ENCODE measurements at regions not wholly inside any gene's neighbourhood (a gene's known extent, or its start where the extent isn't known, plus 50 kb on each side); places are given as distances from the start of the nearest gene placed in this dataset.

DNA sequence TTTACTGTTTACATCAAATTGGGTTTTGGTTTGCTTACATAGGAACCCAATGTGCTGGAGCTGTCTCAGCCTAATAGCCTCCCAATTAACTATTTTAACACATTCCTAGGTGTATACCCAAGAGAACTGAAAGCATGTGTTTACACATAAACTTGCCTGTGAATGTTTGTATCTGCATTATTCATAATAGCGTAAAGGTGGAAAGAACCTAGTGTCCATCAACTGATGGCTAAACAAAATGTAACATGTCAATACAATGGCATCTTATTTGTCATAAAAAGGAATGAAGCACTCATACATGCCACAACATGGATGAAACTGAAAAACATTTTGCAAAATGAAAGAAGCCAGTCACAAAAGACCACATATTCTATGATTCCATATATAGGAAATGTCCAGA lies 160.6 kb upstream of the EEPD1 start:
- ATAC-seq (peak; percentile 15; the same call in 1 of the 3 replicates), FAIRE-seq (no peak), DNase-seq (ENCODE audit: low read depth, low spot score) (no peak)
- Histone ChIP-seq H3K4me2 (ENCODE audit: control insufficient read depth, insufficient read depth) (no peak overlapping the region), H3K27ac (ENCODE audit: control insufficient read depth, insufficient read depth) (no peak overlapping the region), H2AFZ (ENCODE audit: control insufficient read depth, low read depth, low read length) (no peak overlapping the region), H4K20me1 (ENCODE audit: control insufficient read depth, insufficient read depth) (no peaks in the 10 kb centered on the region), H3K4me3 (no peak overlapping the region), H3K9me3 (replicated peaks; ENCODE audit: control insufficient read depth, insufficient read depth, low read length) (no peaks in the 10 kb centered on the region), H3K79me2 (ENCODE audit: control insufficient read depth, insufficient read depth, low read length) (no peaks in the 10 kb centered on the region), H3K27me3 (replicated peaks in 1 of 2; ENCODE audit: control insufficient read depth in 2 of 2, insufficient read depth in 2 of 2, low read length in 1 of 2) (peaks cover 0 to 3% of the 10 kb centered on the region in 2 experiments; a peak in 1 of 4 replicates), H3K9ac (ENCODE audit: control insufficient read depth, insufficient read depth, low read length) (no peak overlapping the region), H3K36me3 (ENCODE audit: control insufficient read depth in 2 of 2, insufficient read depth in 2 of 2, low read length in 1 of 2) (no peaks in the 10 kb centered on the region), H3K4me1 (ENCODE audit: control insufficient read depth, insufficient read depth, low read length) (no peaks in the 10 kb centered on the region)
- 96% methylated on average over 1 of the region's 1 CpG for WGBS (ENCODE audit: insufficient coverage, insufficient replicate concordance, low lambda C conversion rate, missing lambda C conversion rate)
- intact Hi-C loops (cut with micrococcal nuclease; ENCODE audit: unreplicated experiment) (no loop called here), in situ Hi-C loops (cut with MboI) (no loop called here)
- TF ChIP-seq, protein P1, sequence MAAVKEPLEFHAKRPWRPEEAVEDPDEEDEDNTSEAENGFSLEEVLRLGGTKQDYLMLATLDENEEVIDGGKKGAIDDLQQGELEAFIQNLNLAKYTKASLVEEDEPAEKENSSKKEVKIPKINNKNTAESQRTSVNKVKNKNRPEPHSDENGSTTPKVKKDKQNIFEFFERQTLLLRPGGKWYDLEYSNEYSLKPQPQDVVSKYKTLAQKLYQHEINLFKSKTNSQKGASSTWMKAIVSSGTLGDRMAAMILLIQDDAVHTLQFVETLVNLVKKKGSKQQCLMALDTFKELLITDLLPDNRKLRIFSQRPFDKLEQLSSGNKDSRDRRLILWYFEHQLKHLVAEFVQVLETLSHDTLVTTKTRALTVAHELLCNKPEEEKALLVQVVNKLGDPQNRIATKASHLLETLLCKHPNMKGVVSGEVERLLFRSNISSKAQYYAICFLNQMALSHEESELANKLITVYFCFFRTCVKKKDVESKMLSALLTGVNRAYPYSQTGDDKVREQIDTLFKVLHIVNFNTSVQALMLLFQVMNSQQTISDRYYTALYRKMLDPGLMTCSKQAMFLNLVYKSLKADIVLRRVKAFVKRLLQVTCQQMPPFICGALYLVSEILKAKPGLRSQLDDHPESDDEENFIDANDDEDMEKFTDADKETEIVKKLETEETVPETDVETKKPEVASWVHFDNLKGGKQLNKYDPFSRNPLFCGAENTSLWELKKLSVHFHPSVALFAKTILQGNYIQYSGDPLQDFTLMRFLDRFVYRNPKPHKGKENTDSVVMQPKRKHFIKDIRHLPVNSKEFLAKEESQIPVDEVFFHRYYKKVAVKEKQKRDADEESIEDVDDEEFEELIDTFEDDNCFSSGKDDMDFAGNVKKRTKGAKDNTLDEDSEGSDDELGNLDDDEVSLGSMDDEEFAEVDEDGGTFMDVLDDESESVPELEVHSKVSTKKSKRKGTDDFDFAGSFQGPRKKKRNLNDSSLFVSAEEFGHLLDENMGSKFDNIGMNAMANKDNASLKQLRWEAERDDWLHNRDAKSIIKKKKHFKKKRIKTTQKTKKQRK (IDR thresholded peaks at IDR 0.05; ENCODE audit: low read depth, low read length): no peak
- TF ChIP-seq ATF3 (IDR thresholded peaks at IDR 0.05; ENCODE audit: borderline replicate concordance, extremely low read depth, low read depth, low read length) (no peak), ZBTB4 (CRISPR knock-in tag; IDR thresholded peaks at IDR 0.05) (no peak), DPF2 (IDR thresholded peaks at IDR 0.05) (no peak), POLR2AphosphoS2 (IDR thresholded peaks at IDR 0.05; ENCODE audit: low read depth, low read length) (no peak)
- TF ChIP-seq, protein P2, sequence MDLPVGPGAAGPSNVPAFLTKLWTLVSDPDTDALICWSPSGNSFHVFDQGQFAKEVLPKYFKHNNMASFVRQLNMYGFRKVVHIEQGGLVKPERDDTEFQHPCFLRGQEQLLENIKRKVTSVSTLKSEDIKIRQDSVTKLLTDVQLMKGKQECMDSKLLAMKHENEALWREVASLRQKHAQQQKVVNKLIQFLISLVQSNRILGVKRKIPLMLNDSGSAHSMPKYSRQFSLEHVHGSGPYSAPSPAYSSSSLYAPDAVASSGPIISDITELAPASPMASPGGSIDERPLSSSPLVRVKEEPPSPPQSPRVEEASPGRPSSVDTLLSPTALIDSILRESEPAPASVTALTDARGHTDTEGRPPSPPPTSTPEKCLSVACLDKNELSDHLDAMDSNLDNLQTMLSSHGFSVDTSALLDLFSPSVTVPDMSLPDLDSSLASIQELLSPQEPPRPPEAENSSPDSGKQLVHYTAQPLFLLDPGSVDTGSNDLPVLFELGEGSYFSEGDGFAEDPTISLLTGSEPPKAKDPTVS (IDR thresholded peaks at IDR 0.05; ENCODE audit: low read depth, low read length): no peak
- RAD21 ChIA-PET (ENCODE audit: unreplicated experiment): no interaction called here
- no TSS peak for BruUV-seq (replicated peaks)
- SMC1A ChIA-PET (ENCODE audit: uncharacterized antibody, unreplicated experiment): no interaction called here
- POLR2A ChIA-PET: no interaction called here
- CTCF ChIA-PET: interaction anchor here (0.7 kb wide), 1 partner anchor 327 kb away, joined by 3 read pairs; no protein-coding TSS in a partner anchor
